ENCODE measurements at regions not wholly inside any gene's neighbourhood (a gene's known extent, or its start where the extent isn't known, plus 50 kb on each side); places are given as distances from the start of the nearest gene placed in this dataset.

DNA sequence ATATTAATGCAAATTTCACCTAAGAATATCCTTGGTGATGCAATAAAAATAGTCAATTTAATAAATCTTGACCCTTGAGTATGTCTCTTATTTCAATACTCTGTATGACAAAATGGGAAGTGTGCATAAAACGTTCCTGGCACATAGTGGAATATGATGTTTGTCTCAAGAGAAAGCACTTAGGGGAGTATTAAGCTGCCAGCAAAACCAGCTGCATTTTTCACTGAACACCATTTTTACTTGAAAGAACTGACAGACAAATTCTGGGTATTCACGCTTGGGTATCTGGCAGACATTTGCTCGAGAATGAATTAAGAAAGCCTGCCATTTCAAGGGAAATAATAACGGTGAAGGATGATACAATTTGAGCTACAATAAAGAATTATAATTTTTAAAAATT, 364.8 kb downstream of the SOX9 start:
- ATAC-seq (ENCODE audit: low read depth in 2 of 2): no peak
- Histone ChIP-seq H3K27ac (ENCODE audit: insufficient read depth, low read length, poor library complexity, severe bottlenecking) (no peak overlapping the region), H3K4me1 (ENCODE audit: control insufficient read depth, insufficient read depth, low read length, poor library complexity, severe bottlenecking) (no peaks in the 10 kb centered on the region), H3K27me3 (ENCODE audit: control insufficient read depth, insufficient read depth, low read length) (no peaks in the 10 kb centered on the region), H3K9me3 (ENCODE audit: control insufficient read depth in 2 of 2, low read length in 2 of 2) (peaks cover 0 to 3% of the 10 kb centered on the region in 2 experiments), H3K4me3 (ENCODE audit: low read depth, low read length) (no peak overlapping the region), H3K36me3 (ENCODE audit: control insufficient read depth, insufficient read depth, low read length) (no peaks in the 10 kb centered on the region)
- DNase-seq: no peak
- no peaks in the 10 kb centered on the region for H3K4me1 Mint-ChIP-seq
- no peak overlapping the region for H3K4me3 Mint-ChIP-seq
- H3K27me3 Mint-ChIP-seq: no peaks in the 10 kb centered on the region
- peaks cover 0 to 5% (median 1%) of the 10 kb centered on the region in 7 donors for H3K9me3 Mint-ChIP-seq
- no peak overlapping the region for H3K27ac Mint-ChIP-seq
- no peaks in the 10 kb centered on the region for H3K36me3 Mint-ChIP-seq

DNA sequence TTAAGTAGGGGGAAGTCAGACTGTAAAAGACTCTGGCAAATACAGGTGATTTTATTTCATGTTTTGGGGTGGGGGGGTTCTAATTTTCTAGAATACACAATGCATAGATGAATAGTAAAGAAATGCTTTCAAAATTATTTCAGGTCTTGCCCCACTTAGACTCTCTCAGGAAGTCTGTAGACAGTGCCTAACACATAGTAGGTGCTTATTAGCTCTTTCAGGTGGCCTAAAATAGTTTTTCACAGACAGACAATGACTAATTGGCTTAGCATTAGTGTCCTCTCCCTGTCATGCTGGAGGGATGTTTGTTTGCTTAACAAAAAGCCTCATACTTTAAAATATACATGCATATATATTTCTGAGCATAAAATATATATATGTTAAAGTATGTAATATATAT, 366.0 kb downstream of the SOX9 start:
- Mint-ChIP-seq H3K27ac (no peak overlapping the region), H3K27me3 (no peaks in the 10 kb centered on the region), H3K4me1 (no peaks in the 10 kb centered on the region), H3K36me3 (no peaks in the 10 kb centered on the region), H3K9me3 (peaks cover 0 to 5% (median 0%) of the 10 kb centered on the region in 7 donors), H3K4me3 (no peak overlapping the region)
- Histone ChIP-seq H3K27me3 (ENCODE audit: control insufficient read depth, insufficient read depth, low read length) (no peaks in the 10 kb centered on the region), H3K4me3 (ENCODE audit: low read depth, low read length) (no peak overlapping the region), H3K36me3 (ENCODE audit: control insufficient read depth, insufficient read depth, low read length) (no peaks in the 10 kb centered on the region), H3K9me3 (ENCODE audit: control insufficient read depth in 2 of 2, low read length in 2 of 2) (peaks cover 0 to 4% of the 10 kb centered on the region in 2 experiments), H3K27ac (ENCODE audit: insufficient read depth, low read length, poor library complexity, severe bottlenecking) (no peak overlapping the region), H3K4me1 (ENCODE audit: control insufficient read depth, insufficient read depth, low read length, poor library complexity, severe bottlenecking) (no peaks in the 10 kb centered on the region)
- ATAC-seq (ENCODE audit: low read depth in 2 of 2) (no peak), DNase-seq (no peak)

DNA sequence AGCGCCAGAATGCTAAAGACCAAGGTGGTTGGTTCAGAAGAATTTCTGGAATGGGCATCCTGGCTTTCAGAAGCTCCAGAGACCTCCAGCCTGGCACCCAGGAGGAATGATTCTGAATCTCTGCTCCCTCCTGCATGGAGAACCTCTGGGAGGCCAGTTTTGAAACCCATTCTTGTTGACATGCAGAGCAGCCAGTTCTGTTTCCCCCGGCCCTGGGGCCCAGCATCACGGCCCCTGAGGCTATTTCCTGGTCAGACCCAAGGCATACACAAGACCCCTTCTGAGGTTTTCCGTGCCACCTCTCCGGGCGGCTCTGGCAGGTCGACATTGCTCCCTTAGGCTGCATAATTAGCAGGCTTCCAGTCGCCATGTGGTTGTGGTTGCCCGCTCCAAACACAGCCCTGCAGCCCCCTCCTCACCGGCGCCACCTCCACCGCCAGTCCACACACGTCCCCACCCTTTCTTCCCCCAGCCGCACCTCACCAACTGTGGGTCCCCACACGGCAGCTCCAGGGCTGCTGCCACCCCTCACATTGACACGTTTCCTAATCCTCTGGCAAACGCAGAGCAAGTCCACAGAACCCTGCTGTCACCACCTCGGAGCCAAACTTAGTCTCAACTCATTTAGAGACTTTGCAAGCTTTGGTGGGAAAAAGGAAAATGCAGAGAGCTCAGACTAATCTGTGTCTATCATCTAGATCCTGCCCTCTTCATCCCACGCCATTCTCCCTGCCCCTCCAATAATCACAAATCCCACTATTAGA, 367.1 kb downstream of the SOX9 start:
- H3K27ac ChIP-seq (ENCODE audit: insufficient read depth, low read length, poor library complexity, severe bottlenecking): no peak overlapping the region
- peaks cover 0 to 4% of the 10 kb centered on the region in 2 experiments for H3K9me3 ChIP-seq (ENCODE audit: control insufficient read depth in 2 of 2, low read length in 2 of 2)
- no peak overlapping the region for H3K27ac Mint-ChIP-seq
- DNase-seq (no peak), ATAC-seq (ENCODE audit: low read depth in 2 of 2) (no peak)
- H3K4me3 Mint-ChIP-seq: no peak overlapping the region
- no peaks in the 10 kb centered on the region for H3K4me1 Mint-ChIP-seq
- H3K36me3 ChIP-seq (ENCODE audit: control insufficient read depth, insufficient read depth, low read length): no peaks in the 10 kb centered on the region
- no peak overlapping the region for H3K4me3 ChIP-seq (ENCODE audit: low read depth, low read length)
- H3K36me3 Mint-ChIP-seq: no peaks in the 10 kb centered on the region
- H3K27me3 ChIP-seq (ENCODE audit: control insufficient read depth, insufficient read depth, low read length): no peaks in the 10 kb centered on the region
- H3K4me1 ChIP-seq (ENCODE audit: control insufficient read depth, insufficient read depth, low read length, poor library complexity, severe bottlenecking): no peaks in the 10 kb centered on the region
- H3K27me3 Mint-ChIP-seq: no peaks in the 10 kb centered on the region
- H3K9me3 Mint-ChIP-seq: peaks cover 0 to 7% (median 0%) of the 10 kb centered on the region in 7 donors

DNA sequence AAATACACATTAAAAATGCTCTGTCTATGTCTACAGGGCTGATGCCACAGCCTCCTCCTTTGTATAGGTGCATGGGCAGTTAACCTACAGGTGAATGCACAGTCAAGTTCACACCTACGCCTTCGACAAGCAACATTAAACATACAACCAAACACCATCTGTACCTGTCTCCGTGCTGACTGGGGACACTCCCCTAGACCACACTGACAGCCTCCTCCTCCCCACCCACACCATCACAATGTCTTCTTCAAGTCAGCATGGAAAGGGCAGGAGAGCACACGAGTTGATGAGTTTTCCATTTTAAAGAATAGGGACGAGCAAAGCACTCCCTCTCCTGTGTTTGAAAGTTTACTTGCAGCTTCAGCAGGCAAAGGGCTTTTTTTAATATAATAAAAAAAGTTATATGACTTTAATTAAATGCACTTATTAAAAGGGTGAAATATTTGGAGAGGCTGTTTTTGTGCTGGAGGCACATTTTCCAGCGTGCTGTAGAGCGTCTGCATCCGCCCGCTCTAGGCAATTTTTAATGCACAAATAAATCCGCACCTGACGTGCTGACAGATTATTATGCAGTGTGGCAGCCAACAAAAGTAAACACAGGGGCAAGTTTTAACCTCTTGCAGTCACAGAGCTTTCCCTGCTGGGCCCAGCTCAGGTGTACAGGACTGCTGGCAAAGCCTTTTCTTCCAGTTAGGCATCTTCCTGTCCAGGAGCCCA, 367.9 kb downstream of the SOX9 start:
- no peak for ATAC-seq (ENCODE audit: low read depth in 2 of 2)
- H3K4me1 Mint-ChIP-seq: no peaks in the 10 kb centered on the region
- Histone ChIP-seq H3K4me3 (ENCODE audit: low read depth, low read length) (no peak overlapping the region), H3K9me3 (ENCODE audit: control insufficient read depth in 2 of 2, low read length in 2 of 2) (peaks cover 0 to 4% of the 10 kb centered on the region in 2 experiments), H3K4me1 (ENCODE audit: control insufficient read depth, insufficient read depth, low read length, poor library complexity, severe bottlenecking) (no peaks in the 10 kb centered on the region), H3K27ac (ENCODE audit: insufficient read depth, low read length, poor library complexity, severe bottlenecking) (no peak overlapping the region), H3K27me3 (ENCODE audit: control insufficient read depth, insufficient read depth, low read length) (no peaks in the 10 kb centered on the region), H3K36me3 (ENCODE audit: control insufficient read depth, insufficient read depth, low read length) (no peaks in the 10 kb centered on the region)
- H3K4me3 Mint-ChIP-seq: no peak overlapping the region
- no peaks in the 10 kb centered on the region for H3K27me3 Mint-ChIP-seq
- H3K27ac Mint-ChIP-seq: peak overlapping the region in 1 of 3 donors; percentile 23
- peaks cover 0 to 7% (median 0%) of the 10 kb centered on the region in 7 donors for H3K9me3 Mint-ChIP-seq
- no peak for DNase-seq
- H3K36me3 Mint-ChIP-seq: no peaks in the 10 kb centered on the region

DNA sequence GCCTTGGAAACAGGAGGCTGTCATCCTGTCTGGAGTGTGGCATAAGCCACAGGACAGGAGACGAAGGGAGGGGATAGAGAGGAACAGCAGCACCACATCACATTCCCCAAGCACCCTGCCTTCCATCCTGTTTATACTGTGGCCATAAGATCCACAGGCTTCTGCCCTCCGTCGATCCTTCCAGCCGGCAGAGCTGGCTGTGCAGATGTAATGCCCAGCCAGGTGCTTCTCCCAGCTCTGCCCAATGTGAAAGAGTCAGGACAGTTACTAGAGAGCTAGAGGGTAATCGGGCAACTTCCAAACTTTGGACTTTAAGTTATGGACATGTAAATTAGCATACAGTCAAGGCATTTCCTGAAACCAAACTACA, 368.4 kb downstream of the SOX9 start:
- no peak overlapping the region for H3K27ac ChIP-seq (ENCODE audit: insufficient read depth, low read length, poor library complexity, severe bottlenecking)
- no peaks in the 10 kb centered on the region for H3K36me3 ChIP-seq (ENCODE audit: control insufficient read depth, insufficient read depth, low read length)
- H3K4me3 Mint-ChIP-seq: no peak overlapping the region
- DNase-seq: no peak
- no peak for ATAC-seq (ENCODE audit: low read depth in 2 of 2)
- H3K4me1 ChIP-seq (ENCODE audit: control insufficient read depth, insufficient read depth, low read length, poor library complexity, severe bottlenecking): no peaks in the 10 kb centered on the region
- H3K9me3 ChIP-seq (ENCODE audit: control insufficient read depth in 2 of 2, low read length in 2 of 2): peaks cover 0 to 4% of the 10 kb centered on the region in 2 experiments
- no peaks in the 10 kb centered on the region for H3K27me3 ChIP-seq (ENCODE audit: control insufficient read depth, insufficient read depth, low read length)
- peaks cover 0 to 7% (median 0%) of the 10 kb centered on the region in 7 donors for H3K9me3 Mint-ChIP-seq
- H3K36me3 Mint-ChIP-seq: no peaks in the 10 kb centered on the region
- H3K4me3 ChIP-seq (ENCODE audit: low read depth, low read length): no peak overlapping the region
- no peaks in the 10 kb centered on the region for H3K27me3 Mint-ChIP-seq
- H3K27ac Mint-ChIP-seq: no peak overlapping the region
- H3K4me1 Mint-ChIP-seq: no peaks in the 10 kb centered on the region

DNA sequence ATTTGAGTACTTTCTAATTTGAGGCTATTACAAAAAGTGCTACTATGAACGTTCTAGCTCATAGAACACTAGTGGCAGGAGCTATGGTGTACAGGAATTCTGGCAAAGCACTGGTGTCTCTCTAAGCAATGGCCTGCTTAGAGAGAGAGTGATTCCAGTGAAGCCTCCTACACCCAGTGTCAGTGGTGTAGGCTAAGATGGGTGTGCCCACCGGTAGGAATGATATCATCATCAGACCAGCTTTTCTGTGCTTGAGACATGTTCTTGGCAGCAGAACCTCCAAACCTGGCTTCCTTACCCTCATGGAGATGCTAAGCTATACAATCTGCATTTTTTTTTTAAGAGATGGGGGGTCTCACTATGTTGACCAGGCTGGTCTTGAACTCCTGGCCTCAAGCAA, 370.3 kb downstream of the SOX9 start:
- no peaks in the 10 kb centered on the region for H3K27me3 ChIP-seq (ENCODE audit: control insufficient read depth, insufficient read depth, low read length)
- H3K27ac ChIP-seq (ENCODE audit: insufficient read depth, low read length, poor library complexity, severe bottlenecking): no peak overlapping the region
- no peak overlapping the region for H3K4me3 ChIP-seq (ENCODE audit: low read depth, low read length)
- no peaks in the 10 kb centered on the region for H3K27me3 Mint-ChIP-seq
- H3K4me1 Mint-ChIP-seq: no peaks in the 10 kb centered on the region
- no peak for DNase-seq
- peaks cover 0 to 4% of the 10 kb centered on the region in 2 experiments for H3K9me3 ChIP-seq (ENCODE audit: control insufficient read depth in 2 of 2, low read length in 2 of 2)
- H3K4me3 Mint-ChIP-seq: no peak overlapping the region
- no peaks in the 10 kb centered on the region for H3K36me3 ChIP-seq (ENCODE audit: control insufficient read depth, insufficient read depth, low read length)
- H3K9me3 Mint-ChIP-seq: peaks cover 0 to 7% (median 0%) of the 10 kb centered on the region in 7 donors
- no peaks in the 10 kb centered on the region for H3K36me3 Mint-ChIP-seq
- no peak overlapping the region for H3K27ac Mint-ChIP-seq
- ATAC-seq (ENCODE audit: low read depth in 2 of 2): no peak
- H3K4me1 ChIP-seq (ENCODE audit: control insufficient read depth, insufficient read depth, low read length, poor library complexity, severe bottlenecking): no peaks in the 10 kb centered on the region

DNA sequence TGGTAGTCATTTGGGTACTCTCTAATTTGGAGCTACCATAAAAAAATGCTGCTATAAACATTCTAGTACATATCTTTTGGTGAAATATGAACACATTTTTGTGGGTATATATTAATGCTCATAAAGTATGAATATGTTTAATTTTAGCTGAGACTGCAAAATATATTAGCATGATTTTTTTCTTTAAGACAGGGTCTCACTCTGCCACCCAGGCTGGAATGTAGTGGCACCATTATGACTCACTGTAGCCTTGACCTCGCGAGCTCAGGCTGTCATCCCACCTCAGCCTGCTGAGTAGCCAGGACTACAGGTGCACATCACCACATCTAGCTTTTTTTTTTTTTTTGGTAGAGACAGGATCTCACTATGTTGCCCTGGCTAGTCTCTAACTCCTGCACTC, 371.7 kb downstream of the SOX9 start:
- Mint-ChIP-seq H3K4me3 (no peak overlapping the region), H3K9me3 (peaks cover 0 to 7% (median 0%) of the 10 kb centered on the region in 7 donors), H3K27me3 (no peaks in the 10 kb centered on the region), H3K4me1 (no peaks in the 10 kb centered on the region), H3K27ac (no peak overlapping the region), H3K36me3 (no peaks in the 10 kb centered on the region)
- H3K36me3 ChIP-seq (ENCODE audit: control insufficient read depth, insufficient read depth, low read length): no peaks in the 10 kb centered on the region
- no peak overlapping the region for H3K27ac ChIP-seq (ENCODE audit: insufficient read depth, low read length, poor library complexity, severe bottlenecking)
- ATAC-seq (ENCODE audit: low read depth in 2 of 2): no peak
- no peak overlapping the region for H3K4me3 ChIP-seq (ENCODE audit: low read depth, low read length)
- no peak for DNase-seq
- peaks cover 0 to 4% of the 10 kb centered on the region in 2 experiments for H3K9me3 ChIP-seq (ENCODE audit: control insufficient read depth in 2 of 2, low read length in 2 of 2)
- H3K4me1 ChIP-seq (ENCODE audit: control insufficient read depth, insufficient read depth, low read length, poor library complexity, severe bottlenecking): no peaks in the 10 kb centered on the region
- no peaks in the 10 kb centered on the region for H3K27me3 ChIP-seq (ENCODE audit: control insufficient read depth, insufficient read depth, low read length)

DNA sequence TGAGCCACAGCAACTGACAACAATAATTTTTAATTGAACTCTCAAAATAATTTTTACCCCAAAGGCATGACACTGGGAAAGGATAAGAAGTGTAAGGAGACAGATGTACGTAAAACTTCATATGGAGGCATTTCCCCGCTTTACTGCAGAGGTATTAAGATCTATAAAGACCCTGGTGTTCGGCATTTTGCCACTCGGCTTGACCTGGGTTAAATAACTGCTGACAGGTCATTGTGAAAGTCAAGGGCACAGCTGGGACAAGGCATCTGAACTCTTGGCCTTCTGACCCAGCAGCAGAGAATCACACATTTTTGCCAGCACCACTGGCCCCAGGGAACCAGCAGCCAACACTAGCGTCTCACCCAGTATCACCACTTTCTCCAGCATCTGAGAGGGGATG, 372.1 kb downstream of the SOX9 start:
- no peaks in the 10 kb centered on the region for H3K36me3 Mint-ChIP-seq
- Histone ChIP-seq H3K27ac (ENCODE audit: insufficient read depth, low read length, poor library complexity, severe bottlenecking) (no peak overlapping the region), H3K36me3 (ENCODE audit: control insufficient read depth, insufficient read depth, low read length) (no peaks in the 10 kb centered on the region), H3K9me3 (ENCODE audit: control insufficient read depth in 2 of 2, low read length in 2 of 2) (peaks cover 0 to 4% of the 10 kb centered on the region in 2 experiments), H3K4me3 (ENCODE audit: low read depth, low read length) (no peak overlapping the region), H3K27me3 (ENCODE audit: control insufficient read depth, insufficient read depth, low read length) (no peaks in the 10 kb centered on the region), H3K4me1 (ENCODE audit: control insufficient read depth, insufficient read depth, low read length, poor library complexity, severe bottlenecking) (no peaks in the 10 kb centered on the region)
- H3K27me3 Mint-ChIP-seq: no peaks in the 10 kb centered on the region
- H3K27ac Mint-ChIP-seq: no peak overlapping the region
- H3K4me3 Mint-ChIP-seq: no peak overlapping the region
- no peaks in the 10 kb centered on the region for H3K4me1 Mint-ChIP-seq
- no peak for DNase-seq
- ATAC-seq (ENCODE audit: low read depth in 2 of 2): no peak
- H3K9me3 Mint-ChIP-seq: peaks cover 0 to 7% (median 0%) of the 10 kb centered on the region in 7 donors

Measured in CD4-positive, CD25-positive, alpha-beta regulatory T cell (primary cell).